ENCODE measurements at regions not wholly inside any gene's neighbourhood (a gene's known extent, or its start where the extent isn't known, plus 50 kb on each side); places are given as distances from the start of the nearest gene placed in this dataset.
A peak's percentile ranks its signal among the peaks of the same experiment; 100 is the strongest.
"Not testable (repeated sequence)": the region's sequence is repeated elsewhere in the genome, so short reads cannot be mapped to it uniquely, and the experiment has no call there.

GRCh38 chr11:13782390-13783075 lies 114.1 kb downstream of the FAR1 start:
- DNase-seq = no peak

GRCh38 chr11:13784441-13784840 lies 116.0 kb downstream of the FAR1 start:
- no peak for DNase-seq

- no peak for DNase-seq
These were observed 116.4 kb downstream of the FAR1 start for GRCh38 chr11:13784855-13785254.

- DNase-seq = no peak
These were observed 118.2 kb downstream of the FAR1 start for GRCh38 chr11:13786688-13787087.

- not testable (repeated sequence) for DNase-seq
These were observed 129.1 kb downstream of the FAR1 start for GRCh38 chr11:13797616-13798015.

- no peak for DNase-seq
These were observed 132.4 kb downstream of the FAR1 start for GRCh38 chr11:13800901-13801300.

GRCh38 chr11:13818325-13818724 lies 144.2 kb upstream of the SPON1 start:
- DNase-seq = no peak

- DNase-seq = no peak
These were observed 135.8 kb upstream of the SPON1 start for GRCh38 chr11:13826505-13827278.

- peak; percentile 37 to 80 for DNase-seq
These were observed 130.8 kb upstream of the SPON1 start for GRCh38 chr11:13831696-13832095.

- DNase-seq = no peak
These were observed 128.1 kb upstream of the SPON1 start for GRCh38 chr11:13834463-13834862.

GRCh38 chr11:13836666-13837065 lies 125.9 kb upstream of the SPON1 start:
- DNase-seq = no peak

- DNase-seq = no peak
These were observed 125.2 kb upstream of the SPON1 start for GRCh38 chr11:13837286-13837685.

- no peak for DNase-seq
These were observed 121.1 kb upstream of the SPON1 start for GRCh38 chr11:13841393-13841792.

- no peak for DNase-seq
These were observed 114.5 kb upstream of the SPON1 start for GRCh38 chr11:13848031-13848430.

- DNase-seq = no peak
These were observed 112.1 kb upstream of the SPON1 start for GRCh38 chr11:13850231-13851005.

GRCh38 chr11:13851691-13852090 lies 110.8 kb upstream of the SPON1 start:
- DNase-seq = no peak

- no peak for DNase-seq
These were observed 110.0 kb upstream of the SPON1 start for GRCh38 chr11:13852481-13852880.

GRCh38 chr11:13857828-13858227 lies 104.7 kb upstream of the SPON1 start:
- no peak for DNase-seq

GRCh38 chr11:13859892-13860291 lies 102.6 kb upstream of the SPON1 start:
- no peak for DNase-seq

- DNase-seq = no peak
These were observed 101.1 kb upstream of the SPON1 start for GRCh38 chr11:13861411-13861810.

GRCh38 chr11:13862845-13863392 lies 99.6 kb upstream of the SPON1 start:
- DNase-seq = no peak

- no peak for DNase-seq
These were observed 93.7 kb upstream of the SPON1 start for GRCh38 chr11:13868710-13869397.

GRCh38 chr11:13869398-13869886 lies 93.1 kb upstream of the SPON1 start:
- DNase-seq = no peak
